A549 (cell line): ENCODE measurements at regions not wholly inside any gene's neighbourhood (a gene's known extent, or its start where the extent isn't known, plus 50 kb on each side); places are given as distances from the start of the nearest gene placed in this dataset.

Source experiments
- BHLHE40 ChIP-seq: IDR thresholded peaks from 2 replicates; pipeline ENCODE4 v1.6.1; 2012; ENCODE audit warnings: low read depth, low read length, inconsistent platforms
- CEBPB ChIP-seq, 2 experiments: fragments of >200 bp in 1 of 2; sonication (Bioruptor Twin) in 1 of 2; formaldehyde crosslinking in 1 of 2; IDR thresholded peaks; 2 replicates each; pipeline ENCODE4 v1.6.1; 2012 to 2016
- CTCF ChIP-seq: fragments of >200 bp; sonication (Bioruptor Twin); formaldehyde crosslinking; IDR thresholded peaks from 3 replicates; pipeline ENCODE4 v1.5.1; 2016
- ESRRA ChIP-seq: fragments of 150-350 bp; IDR thresholded peaks from 2 replicates; pipeline ENCODE4 v1.6.1; 2014; ENCODE audit warnings: mild to moderate bottlenecking, low read length, borderline replicate concordance
- POLR2A ChIP-seq: IDR thresholded peaks from 2 replicates; pipeline ENCODE4 v1.6.1; 2012; ENCODE audit warnings: mild to moderate bottlenecking, low read length
- RAD21 ChIP-seq, 2 experiments: fragments of >200 bp in 1 of 2; sonication (Bioruptor Twin) in 1 of 2; formaldehyde crosslinking in 1 of 2; IDR thresholded peaks in 1 of 2; conservative IDR thresholded peaks in 1 of 2; 2 replicates in 1 of 2; 3 replicates in 1 of 2; pipeline ENCODE4 v1.6.1; 2012 to 2018; ENCODE audit warnings: inconsistent platforms in 1 of 2
- RNF2 ChIP-seq: fragments of 200-600 bp; sonication (generic); IDR thresholded peaks from 2 replicates; pipeline ENCODE4 v1.6.1; 2016; ENCODE audit warnings: low read depth, mild to moderate bottlenecking, antibody characterized with exemption, moderate library complexity, borderline replicate concordance
- USF2 ChIP-seq: fragments of 450-650 bp; IDR thresholded peaks from 2 replicates; pipeline ENCODE4 v1.6.1; 2014; ENCODE audit warnings: antibody characterized with exemption
- ZFP36 ChIP-seq: fragments of 450-650 bp; IDR thresholded peaks from 2 replicates; pipeline ENCODE4 v1.6.1; 2014; ENCODE audit warnings: borderline replicate concordance; ENCODE audit not compliant: partially characterized antibody
- TF ChIP-seq, protein P1 (sequence below): fragments of 250-450 bp; sonication (Bioruptor Pico); IDR thresholded peaks from 2 replicates; pipeline ENCODE4 v1.5.0; 2021; ENCODE audit warnings: mild to moderate bottlenecking, moderate library complexity, borderline replicate concordance

DNA sequence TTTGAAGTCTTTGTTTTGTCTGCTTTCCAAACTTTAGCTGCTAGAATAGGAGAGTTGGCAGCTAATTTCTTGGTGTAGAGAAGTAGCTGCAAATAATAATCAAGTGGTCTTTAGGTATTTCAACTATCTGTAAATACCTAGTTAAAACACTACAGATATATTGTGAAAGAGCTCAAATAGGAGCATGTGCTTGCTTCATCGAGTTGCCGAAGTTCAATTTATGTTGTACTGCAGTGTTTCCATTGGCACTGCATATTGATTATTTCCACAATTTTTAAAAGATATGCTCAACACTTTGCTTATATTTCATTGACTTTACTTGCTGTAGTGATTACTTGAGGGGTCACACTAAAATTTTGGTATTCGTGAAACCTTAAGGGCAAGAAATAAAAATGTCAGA lies 131.6 kb upstream of the BMP4 start:
- TF ChIP-seq ZFP36 (no peak), CTCF (no peak), CEBPB (IDR thresholded peaks at IDR 0.05) (no peak), RAD21 (conservative IDR thresholded peaks at IDR 0.05 in 1 of 2, IDR thresholded peaks at IDR 0.05 in 1 of 2) (no peak), POLR2A (no peak), BHLHE40 (no peak), ESRRA (no peak), USF2 (no peak), RNF2 (no peak)
- TF ChIP-seq, protein P1, sequence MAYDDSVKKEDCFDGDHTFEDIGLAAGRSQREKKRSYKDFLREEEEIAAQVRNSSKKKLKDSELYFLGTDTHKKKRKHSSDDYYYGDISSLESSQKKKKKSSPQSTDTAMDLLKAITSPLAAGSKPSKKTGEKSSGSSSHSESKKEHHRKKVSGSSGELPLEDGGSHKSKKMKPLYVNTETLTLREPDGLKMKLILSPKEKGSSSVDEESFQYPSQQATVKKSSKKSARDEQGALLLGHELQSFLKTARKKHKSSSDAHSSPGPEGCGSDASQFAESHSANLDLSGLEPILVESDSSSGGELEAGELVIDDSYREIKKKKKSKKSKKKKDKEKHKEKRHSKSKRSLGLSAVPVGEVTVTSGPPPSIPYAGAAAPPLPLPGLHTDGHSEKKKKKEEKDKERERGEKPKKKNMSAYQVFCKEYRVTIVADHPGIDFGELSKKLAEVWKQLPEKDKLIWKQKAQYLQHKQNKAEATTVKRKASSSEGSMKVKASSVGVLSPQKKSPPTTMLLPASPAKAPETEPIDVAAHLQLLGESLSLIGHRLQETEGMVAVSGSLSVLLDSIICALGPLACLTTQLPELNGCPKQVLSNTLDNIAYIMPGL: no peak
